MCF 10A (cell line): ENCODE measurements at regions not wholly inside any gene's neighbourhood (a gene's known extent, or its start where the extent isn't known, plus 50 kb on each side); places are given as distances from the start of the nearest gene placed in this dataset.

ENCODE experiments used
- BruUV-seq: library from RNA; stranded (reverse); fragments of 400-500 nt; replicated peaks from 2 replicates; lab custom pipeline; 2021; lab: Mats Ljungman, UMichigan
- CTCF ChIA-PET: fragments of 300-600 bp; sonication (Branson Sonifier 250); formaldehyde crosslinking; extraction: SDS; loops from one replicate; lab custom pipeline; 2021; ENCODE audit warnings: antibody characterized with exemption, inconsistent platforms; lab: Yijun Ruan, JAX
- POLR2A ChIA-PET: fragments of 300-600, 350-650 bp; sonication (Branson Sonifier 250); formaldehyde crosslinking; extraction: SDS; loops from one replicate; lab custom pipeline; 2020; ENCODE audit warnings: antibody characterized with exemption, inconsistent platforms; lab: Yijun Ruan, JAX
- DNase-seq: peaks from one replicate; pipeline ENCODE4 v3.0.0-alpha.2; 2018; ENCODE audit not compliant: unreplicated experiment
- H3K27ac Mint-ChIP-seq: one replicate; pipeline ENCODE4 v1.8.0; 2022; ENCODE audit warnings: mild to moderate bottlenecking, low read depth, mixed read lengths; ENCODE audit not compliant: unreplicated experiment
- H3K27me3 Mint-ChIP-seq: one replicate; pipeline ENCODE4 v1.8.0; 2022; ENCODE audit warnings: mixed read lengths; ENCODE audit not compliant: insufficient read depth, unreplicated experiment
- H3K36me3 Mint-ChIP-seq: one replicate; pipeline ENCODE4 v1.8.0; 2022; ENCODE audit warnings: mild to moderate bottlenecking, moderate library complexity, mixed read lengths; ENCODE audit not compliant: insufficient read depth, unreplicated experiment
- H3K4me1 Mint-ChIP-seq: one replicate; pipeline ENCODE4 v1.8.0; 2022; ENCODE audit warnings: mixed read lengths; ENCODE audit not compliant: insufficient read depth, unreplicated experiment
- H3K4me3 Mint-ChIP-seq: one replicate; pipeline ENCODE4 v1.8.0; 2022; ENCODE audit warnings: mild to moderate bottlenecking, moderate library complexity, mixed read lengths; ENCODE audit not compliant: unreplicated experiment
- H3K9me3 Mint-ChIP-seq: one replicate; pipeline ENCODE4 v1.8.0; 2022; ENCODE audit warnings: mixed read lengths; ENCODE audit not compliant: unreplicated experiment
- CTCF ChIP-seq: fragments of 200-600 bp; IDR thresholded peaks from one replicate; pipeline ENCODE4 v1.8.0; 2022; ENCODE audit warnings: antibody characterized with exemption, mild to moderate bottlenecking; ENCODE audit not compliant: unreplicated experiment
- intact Hi-C: fragments of 100-400 bp; cut with micrococcal nuclease; formaldehyde crosslinking; loops from 2 replicates; pipeline ENCODE4 v1.14.1; 2022

DNA sequence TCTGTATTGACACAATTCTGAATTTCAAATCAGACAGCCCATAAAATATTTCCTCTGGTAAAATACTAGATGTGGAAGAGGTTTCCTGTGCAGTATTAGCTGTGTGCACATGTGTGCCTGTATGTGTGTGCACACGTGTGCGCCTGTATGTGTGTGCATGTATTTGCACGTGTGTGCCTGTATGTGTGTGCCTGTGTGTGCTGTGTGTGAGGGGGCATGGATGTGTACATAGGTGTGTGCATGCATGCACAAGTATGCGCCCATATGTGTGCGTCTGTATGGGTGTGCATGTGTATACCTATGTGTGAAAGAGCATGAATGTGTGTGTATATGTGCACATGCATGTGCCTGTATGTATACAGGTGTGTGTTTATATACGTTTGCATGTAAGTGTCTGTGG lies 191.4 kb downstream of the KLF6 start:
- CTCF ChIA-PET = interaction anchor here (0.8 kb wide), 1 partner anchor 155 kb away, joined by 4 read pairs; no protein-coding TSS in a partner anchor

GRCh38 chr10:3592424-3592823 lies 192.6 kb downstream of the KLF6 start:
- no peak for TF ChIP-seq CTCF
- Mint-ChIP-seq H3K27ac (no peak overlapping the region), H3K4me1 (no peaks in the 10 kb centered on the region), H3K4me3 (no peak overlapping the region), H3K36me3 (peaks cover 10% of the 10 kb centered on the region), H3K9me3 (no peaks in the 10 kb centered on the region), H3K27me3 (no peaks in the 10 kb centered on the region)
- DNase-seq = no peak
- ChIA-PET POLR2A (no interaction called here), CTCF (no interaction called here)
- no TSS peak for BruUV-seq
- intact Hi-C loops = no loop called here

More for the DNA sequence above, 191.4 kb downstream of the KLF6 start:
- intact Hi-C loops = no loop called here
- Mint-ChIP-seq H3K4me1 (no peaks in the 10 kb centered on the region), H3K36me3 (no peaks in the 10 kb centered on the region), H3K27me3 (no peaks in the 10 kb centered on the region), H3K27ac (no peak overlapping the region), H3K9me3 (no peaks in the 10 kb centered on the region), H3K4me3 (no peak overlapping the region)
- TF ChIP-seq CTCF = no peak
- no peak for DNase-seq
- no TSS peak for BruUV-seq
- POLR2A ChIA-PET = no interaction called here

GRCh38 chr10:3588816-3589215 lies 196.2 kb downstream of the KLF6 start:
- Mint-ChIP-seq H3K27me3 (no peaks in the 10 kb centered on the region), H3K4me1 (no peaks in the 10 kb centered on the region)
- POLR2A ChIA-PET = interaction anchor here (0.6 kb wide), 1 partner anchor 13 kb away, joined by 3 read pairs; no protein-coding TSS in a partner anchor

DNA sequence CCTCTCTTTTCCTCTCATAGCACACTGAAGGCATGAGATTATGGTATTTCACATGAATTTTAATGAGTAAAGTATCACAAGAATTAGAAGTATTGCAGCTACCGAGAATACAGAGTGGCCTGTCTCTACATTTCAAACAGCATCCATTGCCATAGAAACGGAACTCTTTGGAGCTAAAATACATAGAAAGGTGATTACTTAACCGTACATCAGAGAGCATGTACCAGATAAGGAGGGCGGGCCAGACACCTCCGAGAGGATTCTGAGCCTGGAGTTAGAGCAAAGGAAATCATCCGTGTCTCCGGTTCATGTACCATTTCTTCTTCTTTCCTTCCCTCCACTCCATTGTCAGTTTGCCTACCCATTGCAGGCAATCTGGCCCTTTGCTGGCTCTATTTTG lies 196.7 kb downstream of the KLF6 start:
- H3K36me3 Mint-ChIP-seq = peaks cover 10% of the 10 kb centered on the region
- H3K27ac Mint-ChIP-seq = no peak overlapping the region
- H3K4me3 Mint-ChIP-seq = no peak overlapping the region
- H3K27me3 Mint-ChIP-seq = no peaks in the 10 kb centered on the region
- ChIA-PET POLR2A (interaction anchor here (0.6 kb wide), 1 partner anchor 13 kb away, joined by 3 read pairs; no protein-coding TSS in a partner anchor), CTCF (no interaction called here)
- intact Hi-C loops = no loop called here
- H3K9me3 Mint-ChIP-seq = no peaks in the 10 kb centered on the region
- H3K4me1 Mint-ChIP-seq = no peaks in the 10 kb centered on the region
- DNase-seq = no peak
- no peak for TF ChIP-seq CTCF
- BruUV-seq = no TSS peak

More at GRCh38 chr10:3588816-3589215, 196.2 kb downstream of the KLF6 start:
- TF ChIP-seq CTCF = no peak
- intact Hi-C loops = no loop called here
- Mint-ChIP-seq H3K27ac (no peak overlapping the region), H3K36me3 (peaks cover 10% of the 10 kb centered on the region), H3K9me3 (no peaks in the 10 kb centered on the region), H3K4me3 (no peak overlapping the region)
- CTCF ChIA-PET = interaction anchor here (0.5 kb wide), 1 partner anchor 86 kb away, joined by 3 read pairs; no protein-coding TSS in a partner anchor
- no TSS peak for BruUV-seq
- DNase-seq = no peak
